Left lung (tissue), 4 donors: ENCODE measurements at regions not wholly inside any gene's neighbourhood (a gene's known extent, or its start where the extent isn't known, plus 50 kb on each side); places are given as distances from the start of the nearest gene placed in this dataset.

Experiments
- ATAC-seq: fragments of 200-7000 bp; cut with Tn5 transposase; one replicate; pipeline ENCODE4 v1.9.1; 2020; ENCODE audit warnings: moderate library complexity
- DNase-seq, 4 donors: peaks; one replicate each; pipeline ENCODE4 v3.0.0-alpha.2; 2013 to 2020
- H3K27ac ChIP-seq, 2 donors: fragments of 200-600 bp; sonication (generic) in 1 of 2; one replicate each; pipeline versions ENCODE4 v1.5.0 to v1.8.0; 2020 to 2021
- H3K27me3 ChIP-seq, 2 donors: fragments of 200-600 bp; sonication (generic) in 1 of 2; one replicate each; pipeline versions ENCODE4 v1.5.0 to v1.8.0; 2020 to 2021
- H3K36me3 ChIP-seq, 2 donors: fragments of 200-600 bp; sonication (generic) in 1 of 2; one replicate each; pipeline versions ENCODE4 v1.5.0 to v1.8.0; 2020 to 2021
- H3K4me1 ChIP-seq, 2 donors: fragments of 200-600 bp; one replicate each; pipeline ENCODE4 v1.8.0; 2021
- H3K4me3 ChIP-seq, 2 donors: fragments of 200-600 bp; sonication (generic) in 1 of 2; one replicate each; pipeline versions ENCODE4 v1.5.0 to v1.8.0; 2020 to 2021; ENCODE audit warnings: mild to moderate bottlenecking in 1 of 2
- H3K9me3 ChIP-seq, 2 donors: fragments of 200-600 bp; sonication (generic) in 1 of 2; one replicate each; pipeline versions ENCODE4 v1.5.0 to v1.8.0; 2020 to 2021
- CTCF ChIP-seq, 2 donors: fragments of 200-600 bp; sonication (generic) in 1 of 2; IDR thresholded peaks; one replicate each; pipeline versions ENCODE4 v1.5.0 to v1.8.0; 2021; ENCODE audit warnings: antibody characterized with exemption in 2 of 2
- intact Hi-C, 2 donors: fragments of 100-400 bp; cut with DNase I; formaldehyde crosslinking; loops; one replicate each; pipeline versions ENCODE4 v1.11.2 to v1.14.2; 2022
- donor health status: DM: no; HTN: yes; CAD: no.
- donor health status: DM: no; HTN: no; CAD: no.

- DNase-seq (no peak), ATAC-seq (peak; percentile 73)
- intact Hi-C loops, result no loop called here
- Histone ChIP-seq H3K36me3 (no peaks in the 10 kb centered on the region), H3K9me3 (no peaks in the 10 kb centered on the region), H3K4me1 (peaks cover 0 to 10% of the 10 kb centered on the region in 2 donors), H3K27ac (peak overlapping the region in 1 of 2 donors; percentile 69), H3K27me3 (no peaks in the 10 kb centered on the region), H3K4me3 (no peak overlapping the region)
- TF ChIP-seq CTCF (IDR thresholded peaks at IDR 0.05), result no peak
These were observed 135.9 kb downstream of the ITGB8 start for GRCh38 chr7:20466543-20467021.

GRCh38 chr7:20470082-20470481, 139.4 kb downstream of the ITGB8 start:
- TF ChIP-seq CTCF (IDR thresholded peaks at IDR 0.05), result no peak
- DNase-seq (no peak), ATAC-seq (no peak)
- Histone ChIP-seq H3K27me3 (no peaks in the 10 kb centered on the region), H3K4me3 (no peak overlapping the region), H3K27ac (peak overlapping the region in 1 of 2 donors; percentile 77), H3K4me1 (peaks cover 0 to 14% of the 10 kb centered on the region in 2 donors), H3K9me3 (no peaks in the 10 kb centered on the region), H3K36me3 (no peaks in the 10 kb centered on the region)
- intact Hi-C loops, result no loop called here

- intact Hi-C loops, result no loop called here
- peaks cover 0 to 18% of the 10 kb centered on the region in 2 donors for H3K4me1 ChIP-seq
- no peaks in the 10 kb centered on the region for H3K27me3 ChIP-seq
- H3K36me3 ChIP-seq, result no peaks in the 10 kb centered on the region
- H3K4me3 ChIP-seq, result no peak overlapping the region
- peak; percentile 67 for ATAC-seq
- TF ChIP-seq CTCF (IDR thresholded peaks at IDR 0.05), result no peak
- H3K9me3 ChIP-seq, result no peaks in the 10 kb centered on the region
- H3K27ac ChIP-seq, result peak overlapping the region in 1 of 2 donors; percentile 77
- DNase-seq, result no peak
These were observed 140.0 kb downstream of the ITGB8 start for GRCh38 chr7:20470726-20471125.

GRCh38 chr7:20474249-20474648, 141.2 kb upstream of the ABCB5 start:
- H3K4me3 ChIP-seq, result no peak overlapping the region
- H3K27ac ChIP-seq, result no peak overlapping the region
- TF ChIP-seq CTCF (IDR thresholded peaks at IDR 0.05), result no peak
- DNase-seq (no peak), ATAC-seq (no peak)
- no peaks in the 10 kb centered on the region for H3K36me3 ChIP-seq
- peaks cover 0 to 14% of the 10 kb centered on the region in 2 donors for H3K4me1 ChIP-seq
- H3K27me3 ChIP-seq, result no peaks in the 10 kb centered on the region
- H3K9me3 ChIP-seq, result no peaks in the 10 kb centered on the region
- intact Hi-C loops, result no loop called here

- Histone ChIP-seq H3K27ac (no peak overlapping the region), H3K4me1 (peaks cover 0 to 14% of the 10 kb centered on the region in 2 donors), H3K36me3 (no peaks in the 10 kb centered on the region), H3K4me3 (no peak overlapping the region), H3K9me3 (no peaks in the 10 kb centered on the region), H3K27me3 (no peaks in the 10 kb centered on the region)
- ATAC-seq (no peak), DNase-seq (no peak)
- intact Hi-C loops, result no loop called here
- TF ChIP-seq CTCF (IDR thresholded peaks at IDR 0.05), result no peak
These were observed 139.7 kb upstream of the ABCB5 start for GRCh38 chr7:20475756-20476155.
